Chondrocyte (in vitro differentiated cells): ENCODE measurements at regions not wholly inside any gene's neighbourhood (a gene's known extent, or its start where the extent isn't known, plus 50 kb on each side); places are given as distances from the start of the nearest gene placed in this dataset.

Experiments
- DNase-seq: peaks from one replicate; pipeline ENCODE4 v3.0.0; 2021; ENCODE audit warnings: mixed read lengths, low spot score
- H3K27ac Mint-ChIP-seq: one replicate; pipeline ENCODE4 v1.8.0; 2021; ENCODE audit warnings: mild to moderate bottlenecking, moderate library complexity, mixed read lengths; ENCODE audit not compliant: unreplicated experiment
- H3K27me3 Mint-ChIP-seq: 2 replicates; pipeline ENCODE4 v1.8.0; 2021; ENCODE audit warnings: low read depth, mixed read lengths
- H3K36me3 Mint-ChIP-seq: 2 replicates; pipeline ENCODE4 v1.8.0; 2021; ENCODE audit warnings: low read depth, mixed read lengths
- H3K4me1 Mint-ChIP-seq: 2 replicates; pipeline ENCODE4 v1.8.0; 2021; ENCODE audit warnings: low read depth, mild to moderate bottlenecking, mixed read lengths
- H3K4me3 Mint-ChIP-seq: one replicate; pipeline ENCODE4 v1.8.0; 2021; ENCODE audit warnings: mild to moderate bottlenecking, moderate library complexity, mixed read lengths; ENCODE audit not compliant: unreplicated experiment
- H3K9me3 Mint-ChIP-seq: 2 replicates; pipeline ENCODE4 v1.8.0; 2021; ENCODE audit warnings: low read depth, mixed read lengths
- CTCF ChIP-seq: fragments of 200-600 bp; sonication (generic); IDR thresholded peaks from 2 replicates; pipeline ENCODE4 v1.5.0; 2021; ENCODE audit warnings: antibody characterized with exemption, mild to moderate bottlenecking, moderate library complexity

GRCh38 chr4:126046081-126046614 is 731.4 kb downstream of the FAT4 start:
- DNase-seq, result no peak
- Mint-ChIP-seq H3K4me3 (no peak overlapping the region), H3K36me3 (no peaks in the 10 kb centered on the region), H3K27ac (no peak overlapping the region), H3K9me3 (no peaks in the 10 kb centered on the region), H3K27me3 (peaks cover 15% of the 10 kb centered on the region), H3K4me1 (peaks cover 4% of the 10 kb centered on the region)
- no peak for TF ChIP-seq CTCF

DNA sequence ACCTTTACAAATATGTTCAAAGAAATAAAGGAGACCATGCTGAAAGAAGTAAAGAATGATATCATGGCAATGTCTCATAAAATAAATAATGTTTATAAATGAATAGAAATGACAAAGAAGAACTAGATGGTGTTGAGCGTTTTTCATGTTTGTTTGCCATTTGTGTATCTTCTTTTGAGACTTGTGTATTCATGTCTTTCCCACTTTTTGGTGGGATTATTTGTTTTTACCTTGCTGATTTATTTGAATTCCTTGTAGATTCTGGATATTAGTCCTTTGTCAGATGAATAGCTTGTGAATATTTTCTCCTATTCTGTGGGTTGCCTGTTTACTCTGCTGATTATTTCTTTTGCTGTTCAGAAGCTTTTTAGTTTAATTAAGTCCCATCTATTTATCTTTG is 732.4 kb downstream of the FAT4 start:
- Mint-ChIP-seq H3K27me3 (peaks cover 14% of the 10 kb centered on the region), H3K27ac (no peak overlapping the region), H3K4me1 (peaks cover 9% of the 10 kb centered on the region), H3K36me3 (no peaks in the 10 kb centered on the region), H3K9me3 (no peaks in the 10 kb centered on the region), H3K4me3 (no peak overlapping the region)
- DNase-seq, result no peak
- TF ChIP-seq CTCF, result no peak

DNA sequence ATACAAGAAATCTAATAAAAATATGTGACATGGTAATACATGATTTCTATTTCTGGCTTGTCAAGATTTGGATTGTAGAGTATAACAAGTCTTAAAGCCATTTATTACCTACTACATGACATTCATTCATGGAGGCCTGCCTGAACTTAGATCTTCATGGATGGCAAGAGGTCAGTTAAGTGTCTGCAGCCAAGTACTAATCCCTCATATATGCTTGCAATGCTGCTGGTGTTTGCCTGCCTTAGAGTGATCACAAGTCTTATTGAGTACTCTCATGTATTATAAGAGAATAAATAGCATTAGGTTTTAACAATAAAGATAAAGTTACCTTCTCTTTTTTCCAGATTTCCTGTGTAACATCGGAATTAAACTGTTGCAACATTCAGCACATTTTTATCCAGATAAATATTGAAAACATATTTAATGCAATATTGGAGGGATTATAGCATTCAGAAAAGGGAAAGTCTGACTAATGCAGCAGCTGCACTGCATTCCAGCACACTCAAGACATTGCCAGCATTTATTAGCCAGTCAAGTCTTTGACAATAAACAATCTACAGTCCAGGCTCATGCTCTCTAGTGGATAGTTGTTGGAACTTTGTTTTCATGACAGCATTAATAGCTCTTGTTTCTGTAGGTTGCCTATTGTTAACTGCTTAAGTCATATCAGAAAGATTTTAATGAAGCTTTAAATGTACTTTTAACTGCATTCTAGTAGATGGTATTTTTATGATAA is 737.1 kb downstream of the FAT4 start:
- Mint-ChIP-seq H3K27ac (no peak overlapping the region), H3K9me3 (no peaks in the 10 kb centered on the region), H3K4me1 (peaks cover 5% of the 10 kb centered on the region), H3K27me3 (peaks cover 6% of the 10 kb centered on the region), H3K4me3 (no peak overlapping the region), H3K36me3 (no peaks in the 10 kb centered on the region)
- peak; percentile 75 for TF ChIP-seq CTCF
- DNase-seq, result no peak

DNA sequence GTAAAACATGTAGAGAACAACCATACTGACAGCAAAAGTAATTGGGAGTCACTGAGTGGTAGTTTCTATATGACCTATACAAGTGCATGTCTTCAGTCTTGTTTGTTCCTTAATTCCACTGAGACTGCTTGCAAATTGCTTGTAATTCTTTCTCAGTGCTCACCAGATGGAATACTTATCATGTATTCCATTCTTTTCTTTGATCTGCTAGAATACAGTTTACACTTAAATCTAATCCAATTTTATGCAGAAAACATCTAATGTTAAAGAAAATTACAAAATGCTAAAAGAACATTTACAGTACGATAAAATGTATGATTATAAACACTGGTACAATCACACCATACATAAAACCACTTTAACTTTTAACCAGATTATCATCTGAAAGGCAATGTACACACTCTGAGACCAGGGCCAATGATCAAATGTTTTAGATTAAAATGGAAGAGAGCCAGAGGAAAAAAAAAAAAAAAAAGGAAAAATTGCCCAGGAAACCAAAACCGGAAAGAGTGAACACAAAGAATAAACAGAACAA is 741.4 kb downstream of the FAT4 start:
- no peak for DNase-seq
- no peak for TF ChIP-seq CTCF
- Mint-ChIP-seq H3K27me3 (peaks cover 2% of the 10 kb centered on the region), H3K4me3 (no peak overlapping the region), H3K27ac (no peak overlapping the region), H3K4me1 (peaks cover 5% of the 10 kb centered on the region), H3K36me3 (no peaks in the 10 kb centered on the region), H3K9me3 (no peaks in the 10 kb centered on the region)

- H3K36me3 Mint-ChIP-seq, result no peaks in the 10 kb centered on the region
- H3K9me3 Mint-ChIP-seq, result no peaks in the 10 kb centered on the region
- H3K27me3 Mint-ChIP-seq, result peaks cover 2% of the 10 kb centered on the region
- H3K4me3 Mint-ChIP-seq, result no peak overlapping the region
- DNase-seq, result no peak
- H3K27ac Mint-ChIP-seq, result no peak overlapping the region
- TF ChIP-seq CTCF, result no peak
- no peaks in the 10 kb centered on the region for H3K4me1 Mint-ChIP-seq
Measured at GRCh38 chr4:126057371-126057770, 742.6 kb downstream of the FAT4 start.
